Natural killer cell (primary cell): ENCODE measurements at regions not wholly inside any gene's neighbourhood (a gene's known extent, or its start where the extent isn't known, plus 50 kb on each side); places are given as distances from the start of the nearest gene placed in this dataset.
"Not testable (repeated sequence)": the region's sequence is repeated elsewhere in the genome, so short reads cannot be mapped to it uniquely, and the experiment has no call there.

Experiments
- ATAC-seq, 3 donors: fragments of 150-1000 bp in 2 of 3; fragments of 200-7000 bp in 1 of 3; cut with Tn5 transposase; 1 replicate in 1 of 3; 2 replicates in 2 of 3; pipeline ENCODE4 v1.10.0; 2021; ENCODE audit warnings: mild to moderate bottlenecking in 2 of 3, moderate library complexity in 2 of 3
- DNase-seq, 2 donors: peaks; one replicate each; pipeline versions ENCODE4 v3.0.0 to v3.0.0-alpha.2; 2013 to 2021; ENCODE audit warnings: mixed read lengths in 1 of 2
- H3K27ac ChIP-seq: one replicate; pipeline ENCODE4 v1.5.1; 2013; ENCODE audit warnings: mild to moderate bottlenecking, low read length
- H3K27me3 ChIP-seq: one replicate; pipeline ENCODE4 v1.6.1; 2013; ENCODE audit warnings: low read length; ENCODE audit not compliant: control insufficient read depth, insufficient read depth
- H3K36me3 ChIP-seq: one replicate; pipeline ENCODE4 v1.6.1; 2013; ENCODE audit warnings: low read length; ENCODE audit not compliant: control insufficient read depth, insufficient read depth
- H3K4me1 ChIP-seq: one replicate; pipeline ENCODE4 v1.6.1; 2013; ENCODE audit warnings: low read length; ENCODE audit not compliant: control insufficient read depth, insufficient read depth
- H3K4me3 ChIP-seq: one replicate; pipeline ENCODE4 v1.5.1; 2013; ENCODE audit warnings: low read length
- H3K9me3 ChIP-seq: one replicate; pipeline ENCODE4 v1.6.1; 2013; ENCODE audit warnings: low read length; ENCODE audit not compliant: control insufficient read depth, insufficient read depth
- H3K27ac Mint-ChIP-seq, 2 donors: one replicate each; pipeline ENCODE4 v1.8.0; 2022; ENCODE audit warnings: mild to moderate bottlenecking in 2 of 2, mixed read lengths in 2 of 2, moderate library complexity in 1 of 2
- H3K27me3 Mint-ChIP-seq, 2 donors: one replicate each; pipeline ENCODE4 v1.8.0; 2022; ENCODE audit warnings: low read depth in 2 of 2, mixed read lengths in 2 of 2
- H3K36me3 Mint-ChIP-seq: one replicate; pipeline ENCODE4 v1.8.0; 2022; ENCODE audit warnings: mixed read lengths
- H3K4me1 Mint-ChIP-seq, 2 donors: one replicate each; pipeline ENCODE4 v1.8.0; 2022; ENCODE audit warnings: mixed read lengths in 2 of 2
- H3K4me3 Mint-ChIP-seq: one replicate; pipeline ENCODE4 v1.8.0; 2022; ENCODE audit warnings: mild to moderate bottlenecking, moderate library complexity, mixed read lengths
- H3K9me3 Mint-ChIP-seq, 2 donors: one replicate each; pipeline ENCODE4 v1.8.0; 2022; ENCODE audit warnings: mixed read lengths in 2 of 2
- WGBS: methylation state at CpG from one replicate; pipeline ENCODE4 v1.1.7; 2013; ENCODE audit warnings: missing lambda C conversion rate; ENCODE audit not compliant: insufficient coverage; 5-methylcytosine and 5-hydroxymethylcytosine counted together
- intact Hi-C: fragments of 100-400 bp; cut with micrococcal nuclease; formaldehyde crosslinking; loops from one replicate; pipeline ENCODE4 v1.14.2; 2022
- TF ChIP-seq, protein P1 (sequence below): fragments of 200-600 bp; IDR thresholded peaks from one replicate; pipeline ENCODE4 v1.8.0; 2022; ENCODE audit warnings: antibody characterized with exemption

GRCh38 chr2:126288362-126288761 is 367.6 kb upstream of the GYPC start:
- 40% methylated on average over 1 of the region's 1 CpG for WGBS
- no peaks in the 10 kb centered on the region for H3K27me3 ChIP-seq
- no peaks in the 10 kb centered on the region for H3K36me3 ChIP-seq
- Mint-ChIP-seq H3K27ac (no peak overlapping the region), H3K36me3 (no peaks in the 10 kb centered on the region), H3K4me1 (no peaks in the 10 kb centered on the region), H3K4me3 (no peak overlapping the region), H3K9me3 (peaks cover 1 to 5% of the 10 kb centered on the region in 2 donors), H3K27me3 (no peaks in the 10 kb centered on the region)
- no peaks in the 10 kb centered on the region for H3K9me3 ChIP-seq
- intact Hi-C loops: no loop called here
- no peaks in the 10 kb centered on the region for H3K4me1 ChIP-seq
- TF ChIP-seq, protein P1, sequence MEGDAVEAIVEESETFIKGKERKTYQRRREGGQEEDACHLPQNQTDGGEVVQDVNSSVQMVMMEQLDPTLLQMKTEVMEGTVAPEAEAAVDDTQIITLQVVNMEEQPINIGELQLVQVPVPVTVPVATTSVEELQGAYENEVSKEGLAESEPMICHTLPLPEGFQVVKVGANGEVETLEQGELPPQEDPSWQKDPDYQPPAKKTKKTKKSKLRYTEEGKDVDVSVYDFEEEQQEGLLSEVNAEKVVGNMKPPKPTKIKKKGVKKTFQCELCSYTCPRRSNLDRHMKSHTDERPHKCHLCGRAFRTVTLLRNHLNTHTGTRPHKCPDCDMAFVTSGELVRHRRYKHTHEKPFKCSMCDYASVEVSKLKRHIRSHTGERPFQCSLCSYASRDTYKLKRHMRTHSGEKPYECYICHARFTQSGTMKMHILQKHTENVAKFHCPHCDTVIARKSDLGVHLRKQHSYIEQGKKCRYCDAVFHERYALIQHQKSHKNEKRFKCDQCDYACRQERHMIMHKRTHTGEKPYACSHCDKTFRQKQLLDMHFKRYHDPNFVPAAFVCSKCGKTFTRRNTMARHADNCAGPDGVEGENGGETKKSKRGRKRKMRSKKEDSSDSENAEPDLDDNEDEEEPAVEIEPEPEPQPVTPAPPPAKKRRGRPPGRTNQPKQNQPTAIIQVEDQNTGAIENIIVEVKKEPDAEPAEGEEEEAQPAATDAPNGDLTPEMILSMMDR: no peak
- no peak overlapping the region for H3K27ac ChIP-seq
- ATAC-seq (no peak), DNase-seq (no peak)
- no peak overlapping the region for H3K4me3 ChIP-seq

DNA sequence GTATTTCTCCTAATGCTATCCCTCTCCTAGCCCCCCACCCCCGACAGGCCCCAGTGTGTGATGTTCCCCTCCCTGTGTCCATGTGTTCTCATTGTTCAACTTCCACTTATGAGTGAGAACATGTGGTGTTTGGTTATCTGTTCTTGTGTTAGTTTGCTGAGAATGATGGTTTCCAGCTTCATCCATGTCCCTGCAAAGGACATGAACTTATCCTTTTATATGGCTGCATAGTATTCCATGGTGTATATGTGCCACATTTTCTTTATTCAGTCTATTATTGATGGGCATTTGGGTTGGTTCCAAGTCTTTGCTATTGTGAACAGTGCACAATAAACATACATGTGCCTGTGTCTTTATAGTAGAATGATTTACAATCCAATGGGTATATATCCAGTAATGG is 362.0 kb upstream of the GYPC start:
- H3K27me3 Mint-ChIP-seq, H3K9me3 ChIP-seq, H3K36me3 Mint-ChIP-seq, H3K27me3 ChIP-seq, DNase-seq, H3K4me1 Mint-ChIP-seq, intact Hi-C loops, H3K4me3 ChIP-seq, H3K4me1 ChIP-seq, H3K4me3 Mint-ChIP-seq, ATAC-seq, H3K27ac ChIP-seq, H3K27ac Mint-ChIP-seq, H3K9me3 Mint-ChIP-seq, H3K36me3 ChIP-seq: not testable (repeated sequence)
- WGBS: no CpG with 5 or more reads among the region's 1 CpG

DNA sequence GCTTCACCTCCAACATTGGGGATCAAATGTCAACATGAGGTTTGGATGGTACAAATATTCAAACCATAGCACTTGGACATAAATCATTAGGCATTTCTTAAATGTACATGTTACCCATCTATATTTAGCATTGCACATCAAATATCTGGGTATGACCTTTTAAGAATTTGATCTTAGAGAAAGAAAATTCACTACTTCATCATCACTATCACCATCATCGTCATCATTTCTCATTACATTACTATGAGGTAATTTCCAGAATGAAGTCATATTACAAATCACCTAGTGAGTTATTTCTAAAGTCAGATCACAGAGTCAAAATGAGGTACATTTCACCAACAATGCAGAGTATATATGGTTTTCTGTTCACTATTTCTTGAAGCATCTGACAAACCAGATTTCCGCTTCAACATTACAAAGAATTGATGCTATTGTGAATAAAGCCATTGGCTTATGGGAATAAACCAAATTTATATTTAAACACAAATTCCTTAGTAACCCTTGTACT is 356.4 kb upstream of the GYPC start:
- Histone ChIP-seq H3K36me3 (no peaks in the 10 kb centered on the region), H3K4me3 (no peak overlapping the region), H3K27ac (no peak overlapping the region), H3K4me1 (no peaks in the 10 kb centered on the region), H3K9me3 (no peaks in the 10 kb centered on the region), H3K27me3 (no peaks in the 10 kb centered on the region)
- TF ChIP-seq, protein P1: no peak
- Mint-ChIP-seq H3K36me3 (no peaks in the 10 kb centered on the region), H3K4me3 (no peak overlapping the region), H3K9me3 (peaks cover 2 to 3% of the 10 kb centered on the region in 2 donors), H3K27ac (no peak overlapping the region), H3K4me1 (no peaks in the 10 kb centered on the region), H3K27me3 (no peaks in the 10 kb centered on the region)
- DNase-seq (no peak), ATAC-seq (no peak)
- intact Hi-C loops: no loop called here
- no CpG with 5 or more reads among the region's 2 CpGs for WGBS

DNA sequence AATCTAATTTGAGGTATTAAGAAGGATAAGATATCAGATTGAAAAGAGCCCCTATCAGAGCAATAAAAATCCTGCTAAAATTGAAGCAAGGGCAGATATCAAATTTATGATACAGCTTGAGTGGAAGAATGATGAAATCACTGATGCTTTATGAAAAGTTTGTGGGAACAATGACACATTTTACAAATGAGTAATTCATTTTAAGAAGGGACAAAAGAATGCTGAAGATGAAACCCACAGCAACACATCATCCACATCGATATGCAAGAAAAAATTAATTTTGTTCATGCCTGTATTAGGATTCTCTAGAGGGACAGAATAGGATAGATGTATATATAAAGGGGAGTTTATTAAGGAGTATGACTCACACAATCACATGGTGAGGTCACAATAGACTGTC is 355.6 kb upstream of the GYPC start:
- Histone ChIP-seq H3K27ac (no peak overlapping the region), H3K27me3 (no peaks in the 10 kb centered on the region), H3K4me3 (no peak overlapping the region), H3K4me1 (no peaks in the 10 kb centered on the region), H3K36me3 (no peaks in the 10 kb centered on the region), H3K9me3 (no peaks in the 10 kb centered on the region)
- TF ChIP-seq, protein P1: no peak
- H3K4me1 Mint-ChIP-seq: no peaks in the 10 kb centered on the region
- H3K36me3 Mint-ChIP-seq: no peaks in the 10 kb centered on the region
- no peak overlapping the region for H3K4me3 Mint-ChIP-seq
- no peak for DNase-seq
- intact Hi-C loops: no loop called here
- H3K27ac Mint-ChIP-seq: no peak overlapping the region
- ATAC-seq: no peak
- H3K27me3 Mint-ChIP-seq: no peaks in the 10 kb centered on the region
- no CpG with 5 or more reads among the region's 1 CpG for WGBS
- peaks cover 0 to 2% of the 10 kb centered on the region in 2 donors for H3K9me3 Mint-ChIP-seq
